VCaP (cell line): ENCODE measurements at regions not wholly inside any gene's neighbourhood (a gene's known extent, or its start where the extent isn't known, plus 50 kb on each side); places are given as distances from the start of the nearest gene placed in this dataset.
"Not testable (repeated sequence)": the region's sequence is repeated elsewhere in the genome, so short reads cannot be mapped to it uniquely, and the experiment has no call there.

Experiments used
- H3K27ac ChIP-seq: fragments of 450-650 bp; 2 replicates; pipeline ENCODE4 v1.5.1; 2017
- TF ChIP-seq, protein P1 (sequence below): fragments of 450-650 bp; conservative IDR thresholded peaks from 2 replicates; pipeline ENCODE4 v1.5.1; 2017; ENCODE audit warnings: mild to moderate bottlenecking, moderate library complexity

DNA sequence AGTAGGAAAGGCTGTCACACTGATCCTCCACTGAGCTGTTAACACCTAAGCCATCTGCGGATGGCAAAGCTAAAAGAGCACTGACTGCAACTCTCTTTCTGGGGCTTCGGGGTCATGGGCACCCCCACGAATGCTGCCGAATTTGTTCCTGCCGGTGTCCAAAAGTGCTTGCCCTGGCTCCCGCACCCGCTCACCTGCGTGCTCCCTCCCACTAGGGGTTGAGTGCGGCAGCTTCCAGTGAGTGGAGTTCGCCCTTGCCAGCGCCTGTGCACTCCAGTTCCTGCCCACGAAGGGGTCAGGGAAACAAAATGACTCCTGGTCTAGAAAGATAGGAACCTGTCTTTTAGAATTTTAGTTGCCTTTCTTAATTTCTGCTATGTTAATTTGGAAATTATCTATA lies 78.7 kb downstream of the IFI44 start:
- TF ChIP-seq, protein P1, sequence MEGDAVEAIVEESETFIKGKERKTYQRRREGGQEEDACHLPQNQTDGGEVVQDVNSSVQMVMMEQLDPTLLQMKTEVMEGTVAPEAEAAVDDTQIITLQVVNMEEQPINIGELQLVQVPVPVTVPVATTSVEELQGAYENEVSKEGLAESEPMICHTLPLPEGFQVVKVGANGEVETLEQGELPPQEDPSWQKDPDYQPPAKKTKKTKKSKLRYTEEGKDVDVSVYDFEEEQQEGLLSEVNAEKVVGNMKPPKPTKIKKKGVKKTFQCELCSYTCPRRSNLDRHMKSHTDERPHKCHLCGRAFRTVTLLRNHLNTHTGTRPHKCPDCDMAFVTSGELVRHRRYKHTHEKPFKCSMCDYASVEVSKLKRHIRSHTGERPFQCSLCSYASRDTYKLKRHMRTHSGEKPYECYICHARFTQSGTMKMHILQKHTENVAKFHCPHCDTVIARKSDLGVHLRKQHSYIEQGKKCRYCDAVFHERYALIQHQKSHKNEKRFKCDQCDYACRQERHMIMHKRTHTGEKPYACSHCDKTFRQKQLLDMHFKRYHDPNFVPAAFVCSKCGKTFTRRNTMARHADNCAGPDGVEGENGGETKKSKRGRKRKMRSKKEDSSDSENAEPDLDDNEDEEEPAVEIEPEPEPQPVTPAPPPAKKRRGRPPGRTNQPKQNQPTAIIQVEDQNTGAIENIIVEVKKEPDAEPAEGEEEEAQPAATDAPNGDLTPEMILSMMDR: no peak

DNA sequence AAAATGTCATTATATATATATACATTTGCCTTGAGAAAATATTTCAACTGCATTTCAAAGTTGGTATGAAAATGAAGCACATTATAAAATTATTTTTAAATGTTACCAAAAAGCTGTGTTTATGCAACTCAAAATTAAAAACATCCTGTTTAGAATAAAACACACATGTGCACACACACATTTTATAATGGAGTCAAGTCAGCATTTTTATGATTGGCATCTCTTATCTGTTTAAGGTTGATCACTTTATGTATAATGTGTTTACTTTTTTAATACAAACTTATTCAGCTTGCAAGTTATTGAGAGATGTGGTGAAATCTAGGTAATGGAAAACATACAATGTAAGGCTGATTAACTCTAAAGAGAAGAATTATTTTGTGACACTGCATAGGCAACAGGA lies 80.4 kb downstream of the IFI44 start:
- no peak overlapping the region for H3K27ac ChIP-seq
- TF ChIP-seq, protein P1: no peak

More for the DNA sequence above, 78.7 kb downstream of the IFI44 start:
- no peak overlapping the region for H3K27ac ChIP-seq

DNA sequence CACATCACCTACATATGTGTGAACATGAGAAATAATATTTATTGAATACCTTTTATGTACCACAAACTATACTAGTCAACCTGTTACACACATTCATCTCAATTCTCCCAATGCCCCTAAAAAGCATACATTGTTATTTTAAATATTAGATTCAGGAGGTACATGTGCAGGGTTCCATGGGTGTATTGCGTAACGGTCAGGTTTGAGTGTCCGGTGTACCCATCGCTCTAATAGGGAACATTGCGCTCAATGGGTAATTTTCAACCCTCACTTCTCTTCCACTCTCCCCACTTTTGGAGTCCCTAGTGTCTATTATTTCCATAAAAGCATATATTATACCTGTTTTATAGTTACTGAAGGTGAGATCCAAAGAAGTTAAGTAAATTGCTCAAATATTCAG lies 82.0 kb downstream of the IFI44 start:
- TF ChIP-seq, protein P1: no peak
- no peak overlapping the region for H3K27ac ChIP-seq

DNA sequence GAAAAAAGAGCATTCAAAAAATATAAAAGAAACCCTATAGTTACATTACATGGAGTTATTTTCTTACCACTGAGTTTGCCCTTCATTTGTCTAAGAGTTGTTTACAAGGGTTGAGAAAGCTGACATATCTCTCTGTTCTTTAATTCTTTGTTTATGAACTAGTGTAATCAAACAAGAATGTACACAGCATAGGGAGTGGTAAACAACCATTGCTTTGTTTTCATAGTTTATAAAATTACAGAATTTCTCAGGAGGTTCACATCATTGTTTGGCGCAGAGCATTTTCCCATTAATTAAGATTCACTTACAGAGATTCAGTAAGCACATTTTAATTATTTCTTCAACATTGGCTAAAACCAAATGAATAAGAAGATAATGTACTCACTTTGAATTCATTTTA lies 87.6 kb downstream of the IFI44 start:
- TF ChIP-seq, protein P1: no peak
- H3K27ac ChIP-seq: no peak overlapping the region

DNA sequence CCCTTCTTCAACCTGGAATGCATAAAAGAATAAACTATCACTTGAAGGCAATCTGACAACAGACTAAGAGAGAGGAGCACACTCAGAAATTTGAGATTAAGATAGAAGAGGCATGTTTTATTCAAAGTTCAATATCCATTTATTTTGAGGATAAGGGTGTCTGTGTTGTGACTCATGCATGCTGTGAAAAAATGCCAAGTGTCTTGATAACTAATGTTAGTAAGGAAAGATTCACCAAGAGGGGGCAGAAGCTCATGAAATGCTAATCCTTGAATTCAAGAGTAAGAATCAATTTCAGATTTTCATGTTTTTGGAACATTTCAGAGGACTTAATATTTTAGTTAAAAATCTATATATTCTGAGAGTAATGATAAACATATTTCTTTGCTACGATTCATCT lies 94.0 kb downstream of the IFI44 start:
- no peak overlapping the region for H3K27ac ChIP-seq
- TF ChIP-seq, protein P1: no peak

DNA sequence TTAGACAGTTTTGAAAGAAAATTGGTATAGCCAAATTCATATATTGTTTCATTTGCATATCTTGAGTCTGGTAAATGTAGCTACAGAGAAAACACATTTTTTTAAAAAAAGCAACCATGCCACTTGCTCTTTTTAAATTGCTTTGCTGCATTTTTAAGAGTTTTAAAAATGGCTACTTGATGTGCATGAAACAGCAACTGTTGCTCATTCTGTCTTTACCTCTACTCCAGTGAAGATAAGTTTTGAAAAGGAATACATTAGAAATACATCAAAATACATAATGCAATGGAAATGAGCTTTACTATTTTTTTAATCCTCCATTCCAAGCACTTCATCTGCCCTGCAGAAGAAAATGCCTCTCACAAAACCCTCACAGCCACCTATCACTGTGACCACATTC lies 95.5 kb downstream of the IFI44 start:
- TF ChIP-seq, protein P1: no peak
- no peak overlapping the region; the same call in 1 of the 2 replicates for H3K27ac ChIP-seq

DNA sequence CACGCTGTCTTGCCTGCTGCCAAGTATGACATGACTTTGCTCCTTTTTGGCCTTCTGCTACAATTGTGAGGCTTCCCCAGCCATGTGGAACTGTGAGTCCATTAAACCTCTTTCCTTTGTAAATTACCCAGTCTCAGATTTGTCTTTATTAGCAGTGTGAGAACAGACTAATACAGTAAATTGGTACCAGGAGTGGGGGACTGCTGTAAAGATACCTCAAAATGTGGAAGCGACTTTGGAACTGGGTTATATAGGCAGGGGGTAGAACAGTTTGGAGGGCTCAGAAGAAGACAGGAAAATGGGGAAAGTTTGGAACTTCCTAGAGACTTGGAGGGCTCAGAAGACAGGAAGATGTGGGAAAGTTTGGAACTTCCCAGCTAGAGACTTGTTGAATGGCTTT lies 104.0 kb downstream of the IFI44 start:
- not testable (repeated sequence) for H3K27ac ChIP-seq

DNA sequence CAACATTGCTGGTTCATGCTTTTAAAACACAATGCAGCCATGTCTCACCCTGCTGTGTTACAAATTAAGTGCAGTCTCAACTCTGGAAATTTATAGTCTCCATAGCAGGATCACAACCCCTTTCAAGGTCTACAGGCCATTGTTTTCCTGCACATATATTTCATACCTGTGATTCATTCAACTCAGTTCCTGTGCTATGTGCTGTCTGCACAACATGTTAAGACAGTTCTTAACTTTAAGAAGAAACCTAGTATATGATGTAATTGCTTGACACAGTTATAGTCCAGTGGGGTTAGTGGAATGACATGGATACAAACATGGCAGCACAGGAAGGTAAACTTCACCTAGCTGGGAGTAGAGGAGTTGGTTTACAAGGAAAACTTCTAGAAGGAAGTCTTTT lies 106.4 kb downstream of the IFI44 start:
- H3K27ac ChIP-seq: no peak overlapping the region
- TF ChIP-seq, protein P1: no peak
